ENCODE measurements at regions not wholly inside any gene's neighbourhood (a gene's known extent, or its start where the extent isn't known, plus 50 kb on each side); places are given as distances from the start of the nearest gene placed in this dataset.

- Histone ChIP-seq H3K36me3 (no peaks in the 10 kb centered on the region), H3K27ac (no peak overlapping the region), H3K9me3 (no peaks in the 10 kb centered on the region), H3K4me1 (peaks cover 0 to 28% (median 0%) of the 10 kb centered on the region in 3 donors), H3K4me3 (no peak overlapping the region), H3K27me3 (no peaks in the 10 kb centered on the region)
- TF ChIP-seq CTCF (IDR thresholded peaks at IDR 0.05) (no peak), POLR2A (IDR thresholded peaks at IDR 0.05) (no peak)
- WGBS, 2 donors, result 57 to 67% methylated on average over 2 of the region's 2 CpGs
- no peak for DNase-seq
- intact Hi-C loops (cut with DNase I), result no loop called here
These were observed 527.4 kb downstream of the RASEF start for GRCh38 chr9:82535432-82535998.

- intact Hi-C loops (cut with DNase I), result no loop called here
- H3K27ac ChIP-seq, result no peak overlapping the region
- no peaks in the 10 kb centered on the region for H3K36me3 ChIP-seq
- no peaks in the 10 kb centered on the region for H3K27me3 ChIP-seq
- peaks cover 0 to 21% (median 0%) of the 10 kb centered on the region in 3 donors for H3K4me1 ChIP-seq
- TF ChIP-seq CTCF (IDR thresholded peaks at IDR 0.05), result no peak
- no peak for TF ChIP-seq POLR2A (IDR thresholded peaks at IDR 0.05)
- DNase-seq, result no peak
- no peaks in the 10 kb centered on the region for H3K9me3 ChIP-seq
- H3K4me3 ChIP-seq, result no peak overlapping the region
- WGBS, 2 donors, result 55 to 67% methylated on average over 1 of the region's 1 CpG
These were observed 524.3 kb downstream of the RASEF start for GRCh38 chr9:82538634-82539033.

- no peak for DNase-seq
- no peaks in the 10 kb centered on the region for H3K9me3 ChIP-seq
- no peaks in the 10 kb centered on the region for H3K36me3 ChIP-seq
- WGBS, 2 donors, result 78 to 82% methylated on average over 2 of the region's 2 CpGs
- TF ChIP-seq POLR2A (IDR thresholded peaks at IDR 0.05) (no peak), CTCF (IDR thresholded peaks at IDR 0.05) (no peak)
- no peak overlapping the region for H3K4me3 ChIP-seq
- H3K4me1 ChIP-seq, result peaks cover 0 to 21% (median 0%) of the 10 kb centered on the region in 3 donors
- no peaks in the 10 kb centered on the region for H3K27me3 ChIP-seq
- intact Hi-C loops (cut with DNase I), result no loop called here
- no peak overlapping the region for H3K27ac ChIP-seq
These were observed 523.8 kb downstream of the RASEF start for GRCh38 chr9:82539146-82539545.

GRCh38 chr9:82539856-82540579 is 522.9 kb downstream of the RASEF start:
- intact Hi-C loops (cut with DNase I), result no loop called here
- H3K36me3 ChIP-seq, result no peaks in the 10 kb centered on the region

More at GRCh38 chr9:82539856-82540579, 522.9 kb downstream of the RASEF start:
- DNase-seq, result no peak
- H3K4me1 ChIP-seq, result peaks cover 0 to 21% (median 0%) of the 10 kb centered on the region in 3 donors
- WGBS, 2 donors, result 32 to 83% methylated on average over 2 of the region's 2 CpGs
- H3K27me3 ChIP-seq, result no peaks in the 10 kb centered on the region
- H3K27ac ChIP-seq, result peak overlapping the region in 2 of 4 donors; percentile 17 to 62
- no peaks in the 10 kb centered on the region for H3K9me3 ChIP-seq
- no peak overlapping the region for H3K4me3 ChIP-seq
- TF ChIP-seq POLR2A (IDR thresholded peaks at IDR 0.05) (no peak), CTCF (IDR thresholded peaks at IDR 0.05) (no peak)

Measured in esophagus squamous epithelium (tissue), 5 donors.